ENCODE measurements at regions not wholly inside any gene's neighbourhood (a gene's known extent, or its start where the extent isn't known, plus 50 kb on each side); places are given as distances from the start of the nearest gene placed in this dataset.

DNA sequence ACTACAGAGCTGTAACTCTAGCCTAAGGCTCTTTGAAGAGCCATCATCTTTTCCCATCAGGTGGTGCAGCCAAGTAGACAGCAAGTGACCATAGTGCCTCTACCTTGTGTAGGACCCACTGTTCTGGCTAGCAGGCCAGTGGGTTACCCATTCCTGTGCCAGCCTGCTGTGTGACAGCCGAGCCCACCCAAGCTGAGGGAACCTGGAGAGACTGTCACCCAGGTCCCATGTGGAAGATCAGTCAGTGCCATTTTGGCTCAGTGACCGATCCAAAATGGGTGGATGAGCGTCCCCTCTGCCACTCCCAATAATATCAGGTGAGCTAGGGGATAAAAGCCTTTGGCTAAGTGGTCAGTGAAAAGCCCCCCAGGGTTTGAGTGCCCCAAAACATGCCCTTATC is 417.9 kb downstream of the MATN1 start:
- Histone ChIP-seq H3K27me3 (no peaks in the 10 kb centered on the region), H3K27ac (no peak overlapping the region), H3K4me1 (no peaks in the 10 kb centered on the region), H3K36me3 (no peaks in the 10 kb centered on the region), H3K9me3 (no peaks in the 10 kb centered on the region), H3K4me3 (no peak overlapping the region)
- ATAC-seq, result no peak
- intact Hi-C loops (cut with DNase I; ENCODE audit: low total_unique reads) (no loop called here), in situ Hi-C loops (cut with MboI; ENCODE audit: low sequenced_read_pairs in 4 of 4) (no loop called here)
- DNase-seq, result no peak
- TF ChIP-seq, protein P1, sequence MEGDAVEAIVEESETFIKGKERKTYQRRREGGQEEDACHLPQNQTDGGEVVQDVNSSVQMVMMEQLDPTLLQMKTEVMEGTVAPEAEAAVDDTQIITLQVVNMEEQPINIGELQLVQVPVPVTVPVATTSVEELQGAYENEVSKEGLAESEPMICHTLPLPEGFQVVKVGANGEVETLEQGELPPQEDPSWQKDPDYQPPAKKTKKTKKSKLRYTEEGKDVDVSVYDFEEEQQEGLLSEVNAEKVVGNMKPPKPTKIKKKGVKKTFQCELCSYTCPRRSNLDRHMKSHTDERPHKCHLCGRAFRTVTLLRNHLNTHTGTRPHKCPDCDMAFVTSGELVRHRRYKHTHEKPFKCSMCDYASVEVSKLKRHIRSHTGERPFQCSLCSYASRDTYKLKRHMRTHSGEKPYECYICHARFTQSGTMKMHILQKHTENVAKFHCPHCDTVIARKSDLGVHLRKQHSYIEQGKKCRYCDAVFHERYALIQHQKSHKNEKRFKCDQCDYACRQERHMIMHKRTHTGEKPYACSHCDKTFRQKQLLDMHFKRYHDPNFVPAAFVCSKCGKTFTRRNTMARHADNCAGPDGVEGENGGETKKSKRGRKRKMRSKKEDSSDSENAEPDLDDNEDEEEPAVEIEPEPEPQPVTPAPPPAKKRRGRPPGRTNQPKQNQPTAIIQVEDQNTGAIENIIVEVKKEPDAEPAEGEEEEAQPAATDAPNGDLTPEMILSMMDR (IDR thresholded peaks at IDR 0.05 in 4 of 5, conservative IDR thresholded peaks at IDR 0.05 in 1 of 5), result no peak
- TF ChIP-seq POLR2A (IDR thresholded peaks at IDR 0.05), result no peak

DNA sequence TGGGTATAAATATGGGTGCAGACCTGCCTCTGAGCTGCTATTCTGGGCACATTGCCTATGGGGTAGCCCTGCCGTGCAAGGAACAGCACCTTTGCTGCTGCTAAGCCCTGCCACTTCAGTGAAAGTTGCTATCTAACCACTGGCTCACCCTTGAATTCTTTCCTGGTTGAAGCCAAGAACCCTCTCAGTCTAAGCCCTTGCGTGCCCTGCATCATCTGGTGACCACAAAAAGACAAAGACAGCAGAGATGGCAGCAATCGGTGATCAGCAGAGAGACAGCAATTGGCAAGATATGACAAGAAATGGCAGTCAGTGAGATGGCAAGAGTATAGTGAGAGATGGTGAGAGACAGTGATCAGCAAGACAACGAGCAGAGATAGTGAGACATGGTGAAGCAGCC is 418.3 kb downstream of the MATN1 start:
- Histone ChIP-seq H3K9me3 (no peaks in the 10 kb centered on the region), H3K4me3 (no peak overlapping the region), H3K27ac (no peak overlapping the region), H3K4me1 (no peaks in the 10 kb centered on the region), H3K27me3 (no peaks in the 10 kb centered on the region), H3K36me3 (no peaks in the 10 kb centered on the region)
- TF ChIP-seq POLR2A (IDR thresholded peaks at IDR 0.05), result no peak
- TF ChIP-seq, protein P1 (IDR thresholded peaks at IDR 0.05 in 4 of 5, conservative IDR thresholded peaks at IDR 0.05 in 1 of 5), result no peak
- intact Hi-C loops (cut with DNase I; ENCODE audit: low total_unique reads), result no loop called here
- no peak for ATAC-seq
- in situ Hi-C loops (cut with MboI; ENCODE audit: low sequenced_read_pairs in 4 of 4), result no loop called here
- no peak for DNase-seq

DNA sequence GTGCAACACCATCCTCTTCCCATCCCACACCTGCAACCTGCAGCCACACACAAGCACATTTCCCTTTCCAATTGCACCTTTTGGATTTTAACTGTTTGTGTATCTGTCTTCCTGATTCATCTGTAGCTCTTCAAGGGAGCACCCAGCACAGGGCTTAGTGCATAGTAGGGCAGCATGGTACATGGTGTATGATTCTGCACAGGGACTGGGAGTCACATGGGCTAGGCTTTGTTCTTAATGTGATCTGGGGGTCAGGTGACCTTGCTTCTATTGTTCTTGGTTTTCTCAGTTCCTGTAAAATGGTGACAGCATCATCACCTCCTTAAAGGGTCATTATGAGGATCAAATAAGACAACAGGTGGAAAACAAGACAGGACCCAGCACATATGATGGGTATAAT is 419.3 kb downstream of the MATN1 start:
- no peak for ATAC-seq
- no peak overlapping the region for H3K4me3 ChIP-seq
- no peak for DNase-seq
- H3K27me3 ChIP-seq, result no peaks in the 10 kb centered on the region
- H3K36me3 ChIP-seq, result no peaks in the 10 kb centered on the region
- in situ Hi-C loops (cut with MboI; ENCODE audit: low sequenced_read_pairs in 4 of 4), result no loop called here
- TF ChIP-seq, protein P1 (IDR thresholded peaks at IDR 0.05 in 4 of 5, conservative IDR thresholded peaks at IDR 0.05 in 1 of 5), result no peak
- TF ChIP-seq POLR2A (IDR thresholded peaks at IDR 0.05), result no peak
- no peaks in the 10 kb centered on the region for H3K9me3 ChIP-seq
- no peaks in the 10 kb centered on the region for H3K4me1 ChIP-seq
- H3K27ac ChIP-seq, result no peak overlapping the region
- intact Hi-C loops (cut with DNase I; ENCODE audit: low total_unique reads), result no loop called here

DNA sequence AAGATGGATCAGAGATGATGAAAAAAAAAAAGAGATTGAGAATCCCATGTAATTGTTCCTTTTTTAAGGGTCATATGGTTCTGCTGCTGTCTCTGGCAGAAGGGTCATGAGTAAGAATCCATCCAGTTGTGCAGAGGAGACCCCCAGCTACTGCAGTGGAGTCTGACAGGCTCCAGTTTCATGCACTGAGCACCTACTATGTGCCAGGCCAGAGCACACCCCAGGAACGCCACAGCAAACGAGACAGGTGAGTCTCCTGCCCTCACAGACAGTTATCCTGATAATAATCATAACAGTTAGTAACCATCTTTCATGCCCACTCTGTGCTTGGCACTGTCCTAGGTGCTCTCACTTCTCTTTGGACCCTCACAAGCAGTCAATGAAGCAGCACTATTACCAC is 420.0 kb downstream of the MATN1 start:
- no peak for ATAC-seq
- H3K4me1 ChIP-seq, result no peaks in the 10 kb centered on the region
- intact Hi-C loops (cut with DNase I; ENCODE audit: low total_unique reads), result no loop called here
- H3K27me3 ChIP-seq, result no peaks in the 10 kb centered on the region
- TF ChIP-seq, protein P1 (IDR thresholded peaks at IDR 0.05 in 4 of 5, conservative IDR thresholded peaks at IDR 0.05 in 1 of 5), result no peak
- TF ChIP-seq POLR2A (IDR thresholded peaks at IDR 0.05), result no peak
- H3K4me3 ChIP-seq, result no peak overlapping the region
- H3K9me3 ChIP-seq, result no peaks in the 10 kb centered on the region
- in situ Hi-C loops (cut with MboI; ENCODE audit: low sequenced_read_pairs in 4 of 4), result no loop called here
- DNase-seq, result no peak
- no peak overlapping the region for H3K27ac ChIP-seq
- H3K36me3 ChIP-seq, result no peaks in the 10 kb centered on the region

DNA sequence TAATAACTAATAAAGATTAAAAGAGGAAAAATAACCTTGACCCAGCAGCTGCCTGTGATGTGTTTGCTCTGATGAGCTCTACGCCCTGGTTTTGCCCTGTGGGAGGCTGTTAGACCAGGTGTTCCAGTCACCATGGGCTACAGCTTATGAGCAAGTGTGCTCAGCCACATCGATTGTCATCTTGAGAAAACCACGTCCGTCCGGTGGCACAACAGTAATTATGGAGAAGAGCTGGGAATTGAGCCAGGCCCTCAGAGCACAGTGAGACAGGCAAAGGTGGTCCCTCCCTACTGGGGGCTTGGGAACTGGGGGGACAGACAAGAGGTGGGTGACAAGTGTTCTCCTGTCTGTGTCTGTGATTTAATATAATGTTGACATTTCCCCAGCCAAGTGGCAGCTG is 420.5 kb downstream of the MATN1 start:
- no peaks in the 10 kb centered on the region for H3K9me3 ChIP-seq
- in situ Hi-C loops (cut with MboI; ENCODE audit: low sequenced_read_pairs in 4 of 4) (no loop called here), intact Hi-C loops (cut with DNase I; ENCODE audit: low total_unique reads) (no loop called here)
- ATAC-seq (no peak), DNase-seq (no peak)
- H3K27ac ChIP-seq, result no peak overlapping the region
- H3K36me3 ChIP-seq, result no peaks in the 10 kb centered on the region
- no peaks in the 10 kb centered on the region for H3K27me3 ChIP-seq
- TF ChIP-seq, protein P1 (IDR thresholded peaks at IDR 0.05 in 4 of 5, conservative IDR thresholded peaks at IDR 0.05 in 1 of 5), result no peak
- no peak for TF ChIP-seq POLR2A (IDR thresholded peaks at IDR 0.05)
- H3K4me1 ChIP-seq, result no peaks in the 10 kb centered on the region
- no peak overlapping the region for H3K4me3 ChIP-seq

Data from gastrocnemius medialis (tissue), 4 donors.